HG02623 (cell line): ENCODE measurements at regions not wholly inside any gene's neighbourhood (a gene's known extent, or its start where the extent isn't known, plus 50 kb on each side); places are given as distances from the start of the nearest gene placed in this dataset.

Experiments
- ATAC-seq: cut with Tn5 transposase; IDR thresholded peaks from one replicate; pipeline ENCODE4 v1.9.1; 2021; ENCODE audit warnings: moderate library complexity; ENCODE audit not compliant: unreplicated experiment

GRCh38 chr11:122279194-122279593 lies 163.2 kb upstream of the BLID start:
- ATAC-seq, result no peak

DNA sequence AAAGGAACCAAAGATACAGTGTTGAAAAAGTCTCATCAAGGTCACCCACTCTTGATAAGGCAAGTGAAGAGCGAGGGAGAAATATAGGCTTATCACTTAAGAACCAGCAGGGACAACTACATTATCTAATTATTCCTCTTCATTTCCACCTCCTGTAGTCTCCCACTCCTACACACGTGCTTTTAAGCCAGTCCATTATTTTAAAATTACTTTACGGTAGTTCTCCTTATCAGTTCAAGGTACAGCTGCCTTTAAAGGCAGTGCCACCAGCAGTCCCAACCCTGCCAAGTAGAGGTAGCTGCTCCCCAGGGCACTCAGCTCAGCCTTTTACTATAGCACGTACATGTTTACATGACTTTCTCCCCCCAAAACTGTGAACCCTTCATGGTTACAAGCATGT lies 161.5 kb upstream of the BLID start:
- ATAC-seq, result no peak

- ATAC-seq, result no peak
Measured at GRCh38 chr11:122276221-122276620, 160.2 kb upstream of the BLID start.

DNA sequence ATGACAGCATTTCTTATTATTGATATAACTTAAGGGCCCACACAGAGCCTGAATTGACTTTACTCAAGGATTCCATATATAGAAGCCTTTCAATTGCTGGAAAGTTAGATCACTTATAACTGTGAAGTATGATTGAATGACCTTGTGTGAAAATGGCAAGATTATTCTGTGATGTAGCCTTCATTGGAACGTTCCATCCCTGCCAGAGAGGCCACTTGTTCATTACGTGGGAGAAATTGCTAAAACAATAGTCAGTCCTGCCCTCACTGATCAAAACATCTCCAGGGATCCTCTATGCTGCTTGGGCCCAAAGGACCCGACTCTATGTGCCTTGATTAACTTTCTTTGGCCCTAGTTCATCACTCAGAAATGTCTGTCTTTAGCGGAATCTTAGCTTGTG lies 159.5 kb upstream of the BLID start:
- no peak for ATAC-seq

GRCh38 chr11:122273476-122274191 lies 157.6 kb upstream of the BLID start:
- no peak for ATAC-seq

DNA sequence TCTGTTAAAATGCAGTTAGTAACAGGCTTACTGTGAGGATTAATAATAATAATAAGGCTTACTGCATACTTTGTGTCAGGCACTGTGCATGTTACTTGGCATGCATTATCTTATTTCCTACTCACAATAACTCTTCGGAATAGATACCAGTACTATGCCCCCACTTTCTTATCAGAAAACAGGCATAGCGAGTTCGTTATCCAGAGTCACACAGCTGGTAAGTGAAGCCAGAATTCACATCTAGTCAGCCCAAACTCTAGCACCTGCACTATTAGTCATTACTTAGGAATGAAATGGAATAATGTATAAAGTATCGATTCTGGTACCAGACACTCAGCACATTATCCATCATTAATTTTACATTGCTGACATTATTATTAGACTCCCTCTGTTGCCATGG lies 155.7 kb upstream of the BLID start:
- ATAC-seq, result no peak

- ATAC-seq, result no peak
Measured at GRCh38 chr11:122271137-122271536, 155.1 kb upstream of the BLID start.

- ATAC-seq, result no peak
Measured at GRCh38 chr11:122270535-122270934, 154.5 kb upstream of the BLID start.

GRCh38 chr11:122269824-122270223 lies 153.8 kb upstream of the BLID start:
- ATAC-seq, result no peak

DNA sequence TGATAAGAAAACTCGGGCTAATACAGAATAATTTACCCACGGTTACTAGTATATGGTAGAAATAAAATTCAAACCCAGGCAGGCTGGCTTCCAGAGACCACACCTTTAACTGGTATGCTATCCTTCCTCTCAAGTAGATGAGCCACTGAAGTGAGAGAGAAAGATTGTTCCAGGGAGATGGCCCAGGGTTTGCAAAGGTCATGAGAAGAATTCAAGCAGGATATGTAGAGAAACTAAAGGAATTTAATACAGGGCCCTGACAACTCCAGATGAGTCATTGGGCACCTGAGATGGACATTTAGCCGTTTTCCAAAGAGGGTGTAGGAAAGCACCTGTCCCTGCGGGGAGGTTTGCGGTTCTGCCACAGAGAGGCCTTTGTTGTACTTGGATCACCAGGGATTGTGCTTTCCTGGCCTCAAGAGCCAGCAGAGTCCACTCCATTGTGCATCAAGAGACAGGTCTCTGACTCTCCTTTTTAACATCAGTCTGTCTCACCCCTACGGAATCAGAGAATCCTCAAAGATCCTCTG lies 152.7 kb upstream of the BLID start:
- ATAC-seq, result no peak

DNA sequence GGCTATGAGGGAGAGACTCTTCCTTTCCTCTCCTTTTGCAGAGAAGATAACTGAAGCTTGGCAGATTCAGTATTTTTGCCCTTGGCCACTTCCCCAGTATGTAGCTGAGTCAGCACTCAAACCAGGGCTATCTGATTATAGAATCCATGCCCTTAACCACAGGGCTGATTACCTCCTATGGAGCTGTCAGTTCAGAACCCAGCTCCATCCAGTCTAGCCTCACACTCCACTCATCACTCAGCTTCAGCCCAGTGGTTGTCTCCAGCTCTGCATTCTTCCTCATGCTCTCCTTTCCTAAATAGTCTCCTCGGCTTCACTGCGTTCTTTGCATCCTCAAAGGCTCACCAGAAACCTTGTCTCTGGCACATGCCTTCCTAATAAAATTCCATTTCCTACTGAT lies 151.6 kb upstream of the BLID start:
- ATAC-seq, result no peak

DNA sequence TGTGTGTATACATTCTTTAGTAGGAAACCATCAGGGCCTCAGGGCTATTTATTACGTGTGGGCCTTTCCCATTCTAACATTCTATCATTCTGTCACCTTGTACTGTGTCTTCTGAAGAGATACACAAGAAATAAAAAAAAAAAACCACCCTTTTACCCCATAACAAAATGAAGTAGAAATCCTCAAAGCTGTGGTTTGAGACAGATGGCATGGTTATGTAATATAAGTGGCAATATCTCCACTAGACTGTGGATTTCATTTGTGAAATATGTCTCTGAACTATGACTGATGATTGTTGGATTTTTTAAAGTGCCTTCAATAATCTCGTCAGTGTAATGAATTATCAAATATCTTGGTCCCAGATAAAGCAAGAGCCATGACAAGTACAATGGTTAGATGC lies 150.0 kb upstream of the BLID start:
- ATAC-seq, result no peak

DNA sequence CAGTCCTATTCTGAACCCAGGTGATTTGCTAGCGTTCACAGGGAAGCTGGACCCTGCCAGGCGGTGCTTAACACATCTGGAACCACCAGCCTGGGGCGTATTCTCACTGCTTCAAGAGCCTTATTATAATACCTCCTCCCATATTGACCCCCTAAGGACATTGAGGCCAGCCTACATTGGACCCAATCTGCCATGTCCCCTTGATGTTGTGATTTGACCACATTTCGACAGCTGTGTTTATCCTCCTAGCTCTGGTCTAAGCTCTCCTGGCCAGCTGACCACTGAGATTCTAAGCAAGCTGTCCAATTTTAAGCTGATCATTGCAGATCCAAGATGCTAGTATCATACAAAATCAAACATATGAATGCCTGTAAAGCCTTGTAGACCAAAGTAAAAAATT lies 148.1 kb upstream of the BLID start:
- no peak for ATAC-seq

DNA sequence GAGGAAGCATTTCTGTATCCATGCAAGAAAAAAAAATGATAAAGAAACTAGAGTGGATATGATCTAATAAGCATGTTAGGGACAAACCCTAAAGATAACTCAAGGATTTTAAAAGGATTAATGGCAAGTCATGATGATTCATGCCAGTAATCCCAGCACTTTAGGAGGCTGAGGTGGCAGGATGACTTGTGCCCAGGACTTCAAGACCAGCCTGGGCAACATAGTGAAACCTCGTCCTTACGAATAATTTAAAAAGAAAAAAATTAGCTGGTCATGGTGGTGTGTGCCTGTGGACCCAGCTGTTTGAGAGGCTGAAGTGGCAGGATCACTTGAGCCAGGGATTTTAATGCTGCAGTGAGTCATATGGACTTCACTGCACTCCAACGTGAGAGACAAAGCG lies 145.5 kb upstream of the BLID start:
- no peak for ATAC-seq

- ATAC-seq, result no peak
Measured at GRCh38 chr11:122259195-122259821, 143.3 kb upstream of the BLID start.

- no peak for ATAC-seq
Measured at GRCh38 chr11:122258446-122259194, 142.6 kb upstream of the BLID start.

DNA sequence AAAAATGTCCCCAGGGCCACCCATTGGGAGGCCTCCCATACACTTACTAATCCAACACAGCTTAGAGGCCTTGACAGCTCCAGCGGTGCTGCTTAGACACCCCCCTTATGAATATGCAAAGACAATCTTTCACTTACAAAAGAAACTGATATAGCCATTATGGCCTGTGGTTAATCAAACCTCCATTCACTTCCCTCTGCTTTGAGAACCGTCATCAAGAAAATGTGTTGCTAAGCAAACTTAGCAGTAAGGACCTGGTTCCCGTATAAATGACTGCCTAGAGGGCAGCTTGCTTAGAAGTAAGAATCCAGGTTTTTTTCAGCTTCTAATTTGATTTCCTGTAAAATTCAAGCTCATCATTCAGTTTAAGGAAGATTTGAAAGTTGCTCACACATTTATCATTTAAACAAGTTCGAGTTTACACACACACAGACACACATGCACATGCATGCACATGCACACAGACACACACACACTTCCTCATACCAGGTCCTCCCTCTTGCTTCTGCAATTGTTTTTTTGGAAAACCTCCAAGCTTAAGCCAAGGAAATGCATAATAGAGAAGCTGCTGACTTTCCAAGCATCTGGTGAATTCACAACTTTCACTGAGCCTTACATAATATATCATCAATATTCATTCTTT lies 137.7 kb upstream of the BLID start:
- ATAC-seq, result no peak

DNA sequence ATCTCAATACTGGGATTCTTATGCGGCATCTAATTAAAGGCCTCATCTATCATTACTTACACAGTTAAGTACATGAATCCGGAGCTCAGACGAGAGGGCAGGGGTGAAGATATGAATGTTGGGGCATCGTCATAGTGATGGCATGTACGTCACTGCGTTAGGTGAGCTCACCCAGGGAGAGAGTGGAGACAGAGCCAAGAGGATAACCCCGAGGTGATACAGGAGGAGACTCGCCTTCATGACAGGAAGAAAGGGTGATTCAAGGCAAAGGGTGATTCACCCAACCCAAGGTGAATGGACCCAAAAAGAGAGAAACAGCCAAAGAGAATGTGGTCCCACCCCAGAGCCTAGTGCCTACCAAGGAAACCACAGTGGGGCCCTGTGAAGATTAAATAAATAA lies 132.9 kb upstream of the BLID start:
- no peak for ATAC-seq

GRCh38 chr11:122248131-122248530 lies 132.1 kb upstream of the BLID start:
- ATAC-seq, result no peak

DNA sequence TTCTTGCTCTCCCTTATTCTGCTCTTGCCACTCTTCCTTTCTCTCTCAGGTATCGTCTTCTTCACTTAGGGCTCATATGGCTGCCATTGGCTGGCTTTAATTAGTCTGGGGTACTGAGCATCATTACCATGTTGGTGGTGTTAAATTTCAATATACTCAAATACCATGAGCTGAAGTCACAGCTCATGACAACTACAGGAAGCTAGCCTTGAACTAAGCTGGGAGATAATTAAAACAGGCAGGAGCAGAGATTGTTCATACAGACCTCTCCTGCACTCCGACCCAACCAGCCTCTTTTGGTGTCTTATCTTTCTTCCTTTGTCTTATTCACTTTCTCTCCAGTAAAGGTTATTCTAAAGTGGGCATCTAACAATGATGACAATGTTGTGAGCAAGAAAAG lies 130.9 kb upstream of the BLID start:
- ATAC-seq, result no peak

DNA sequence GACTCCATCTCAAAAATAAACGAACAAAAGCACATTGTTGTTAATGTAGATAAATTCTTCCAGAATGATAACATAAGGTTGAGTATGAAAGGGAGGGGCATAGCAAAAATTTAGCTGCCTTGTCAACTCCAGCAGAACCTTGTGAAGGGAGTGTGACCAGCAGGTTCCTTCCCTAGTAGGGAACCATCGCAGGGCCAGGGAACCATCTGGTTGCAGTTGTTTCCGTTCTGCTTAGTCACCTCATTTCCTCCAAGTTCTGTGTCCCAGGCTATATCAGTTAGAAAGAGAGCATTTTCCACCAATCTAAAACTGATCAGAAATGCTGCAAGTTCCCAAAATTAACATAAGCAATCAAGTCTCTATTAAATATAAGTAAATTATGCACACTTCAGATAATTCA lies 126.7 kb upstream of the BLID start:
- no peak for ATAC-seq

- no peak for ATAC-seq
Measured at GRCh38 chr11:122241566-122241965, 125.6 kb upstream of the BLID start.
